ENCODE measurements at regions not wholly inside any gene's neighbourhood (a gene's known extent, or its start where the extent isn't known, plus 50 kb on each side); places are given as distances from the start of the nearest gene placed in this dataset.

- DNase-seq, result no peak
Observed at GRCh38 chr21:23281917-23282316, 2283.7 kb downstream of the NCAM2 start.

GRCh38 chr21:23249760-23250159, 2251.6 kb downstream of the NCAM2 start:
- no peak for DNase-seq

GRCh38 chr21:23247334-23247733, 2249.1 kb downstream of the NCAM2 start:
- no peak for DNase-seq

GRCh38 chr21:23245255-23245654, 2247.0 kb downstream of the NCAM2 start:
- DNase-seq, result no peak

GRCh38 chr21:23223882-23224281, 2225.7 kb downstream of the NCAM2 start:
- DNase-seq, result no peak

- DNase-seq, result no peak
Observed at GRCh38 chr21:23218667-23219066, 2220.5 kb downstream of the NCAM2 start.

- no peak for DNase-seq
Observed at GRCh38 chr21:23217597-23217996, 2219.4 kb downstream of the NCAM2 start.

- DNase-seq, result no peak
Observed at GRCh38 chr21:23215261-23215660, 2217.1 kb downstream of the NCAM2 start.
